HG02885 (cell line): ENCODE measurements at regions not wholly inside any gene's neighbourhood (a gene's known extent, or its start where the extent isn't known, plus 50 kb on each side); places are given as distances from the start of the nearest gene placed in this dataset.

Experiments used
- ATAC-seq: cut with Tn5 transposase; IDR thresholded peaks from one replicate; pipeline ENCODE4 v1.9.1; 2021; ENCODE audit warnings: mild to moderate bottlenecking; ENCODE audit not compliant: unreplicated experiment, poor library complexity

- ATAC-seq: no peak
These were observed 193.0 kb downstream of the ACKR3 start for GRCh38 chr2:236762628-236763027.

GRCh38 chr2:236763857-236764256 is 194.2 kb downstream of the ACKR3 start:
- ATAC-seq: no peak

- no peak for ATAC-seq
These were observed 195.1 kb downstream of the ACKR3 start for GRCh38 chr2:236764716-236765115.

- ATAC-seq: no peak
These were observed 195.9 kb downstream of the ACKR3 start for GRCh38 chr2:236765478-236765877.

- no peak for ATAC-seq
These were observed 197.2 kb downstream of the ACKR3 start for GRCh38 chr2:236766850-236767249.

GRCh38 chr2:236767941-236768340 is 198.3 kb downstream of the ACKR3 start:
- ATAC-seq: no peak

- ATAC-seq: no peak
These were observed 198.9 kb downstream of the ACKR3 start for GRCh38 chr2:236768393-236769140.

- ATAC-seq: no peak
These were observed 200.5 kb downstream of the ACKR3 start for GRCh38 chr2:236769981-236770671.

- ATAC-seq: no peak
These were observed 202.7 kb downstream of the ACKR3 start for GRCh38 chr2:236772220-236772837.

- no peak for ATAC-seq
These were observed 203.6 kb downstream of the ACKR3 start for GRCh38 chr2:236773206-236773605.

- no peak for ATAC-seq
These were observed 204.5 kb downstream of the ACKR3 start for GRCh38 chr2:236774171-236774570.

- ATAC-seq: no peak
These were observed 205.9 kb downstream of the ACKR3 start for GRCh38 chr2:236775511-236775910.

GRCh38 chr2:236776206-236776605 is 206.6 kb downstream of the ACKR3 start:
- ATAC-seq: no peak

GRCh38 chr2:236776695-236777251 is 207.1 kb downstream of the ACKR3 start:
- no peak for ATAC-seq

- ATAC-seq: no peak
These were observed 207.8 kb downstream of the ACKR3 start for GRCh38 chr2:236777408-236777807.

GRCh38 chr2:236781933-236782816 is 212.6 kb downstream of the ACKR3 start:
- no peak for ATAC-seq

GRCh38 chr2:236782938-236783337 is 213.3 kb downstream of the ACKR3 start:
- ATAC-seq: no peak

GRCh38 chr2:236783417-236784020 is 213.9 kb downstream of the ACKR3 start:
- no peak for ATAC-seq

GRCh38 chr2:236785611-236786057 is 216.0 kb downstream of the ACKR3 start:
- ATAC-seq: no peak

GRCh38 chr2:236786751-236787150 is 217.1 kb downstream of the ACKR3 start:
- no peak for ATAC-seq
